ENCODE measurements at regions not wholly inside any gene's neighbourhood (a gene's known extent, or its start where the extent isn't known, plus 50 kb on each side); places are given as distances from the start of the nearest gene placed in this dataset.

- no peak overlapping the region for H3K27ac ChIP-seq
- TF ChIP-seq CTCF (conservative IDR thresholded peaks at IDR 0.05), result no peak
These were observed 470.3 kb upstream of the WWC1 start for GRCh38 chr5:167821151-167821550.

- TF ChIP-seq CTCF (conservative IDR thresholded peaks at IDR 0.05), result no peak
- no peak overlapping the region for H3K27ac ChIP-seq
These were observed 469.8 kb upstream of the WWC1 start for GRCh38 chr5:167821669-167822068.

GRCh38 chr5:167822241-167822640 lies 469.2 kb upstream of the WWC1 start:
- no peak for TF ChIP-seq CTCF (conservative IDR thresholded peaks at IDR 0.05)
- H3K27ac ChIP-seq, result no peak overlapping the region

- no peak for TF ChIP-seq CTCF (conservative IDR thresholded peaks at IDR 0.05)
- H3K27ac ChIP-seq, result no peak overlapping the region
These were observed 468.0 kb upstream of the WWC1 start for GRCh38 chr5:167823405-167823804.

GRCh38 chr5:167827766-167828165 lies 463.7 kb upstream of the WWC1 start:
- TF ChIP-seq CTCF (conservative IDR thresholded peaks at IDR 0.05), result no peak
- H3K27ac ChIP-seq, result no peak overlapping the region

GRCh38 chr5:167831754-167832504 lies 459.5 kb upstream of the WWC1 start:
- no peak overlapping the region for H3K27ac ChIP-seq
- no peak for TF ChIP-seq CTCF (conservative IDR thresholded peaks at IDR 0.05)

- no peak overlapping the region for H3K27ac ChIP-seq
- no peak for TF ChIP-seq CTCF (conservative IDR thresholded peaks at IDR 0.05)
These were observed 458.8 kb upstream of the WWC1 start for GRCh38 chr5:167832609-167833008.
